ENCODE measurements at regions not wholly inside any gene's neighbourhood (a gene's known extent, or its start where the extent isn't known, plus 50 kb on each side); places are given as distances from the start of the nearest gene placed in this dataset.

DNA sequence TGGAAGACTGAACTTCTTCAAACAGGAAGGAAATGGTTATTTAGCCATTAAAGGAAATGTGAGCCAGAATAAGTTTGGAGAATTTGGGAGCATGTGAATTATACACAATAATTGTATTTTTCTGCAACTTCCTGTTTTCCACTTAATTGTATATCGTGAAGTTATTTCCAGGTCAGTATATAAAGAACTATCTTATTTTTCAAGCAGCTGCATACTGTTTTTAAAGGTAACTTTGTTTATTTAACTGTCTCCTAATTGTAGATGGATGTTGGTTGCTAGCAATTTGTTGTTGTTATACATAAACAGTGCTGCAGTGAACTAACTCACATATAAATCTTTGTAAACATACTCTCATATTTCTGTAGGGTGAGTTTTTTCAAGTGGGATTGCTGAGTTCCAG is 180.3 kb downstream of the HLX start:
- Histone ChIP-seq H3K9me3 (ENCODE audit: control insufficient read depth, insufficient read depth, low read length) (no peaks in the 10 kb centered on the region), H3K9ac (ENCODE audit: low read depth, low read length) (no peak overlapping the region), H3K4me3 (ENCODE audit: low read depth, low read length) (no peak overlapping the region), H3K27me3 (ENCODE audit: control insufficient read depth, insufficient read depth, low read length) (no peaks in the 10 kb centered on the region), H3K36me3 (ENCODE audit: control insufficient read depth, insufficient read depth, low read length) (no peaks in the 10 kb centered on the region), H3K4me1 (ENCODE audit: control insufficient read depth, insufficient read depth, low read length) (no peaks in the 10 kb centered on the region)

DNA sequence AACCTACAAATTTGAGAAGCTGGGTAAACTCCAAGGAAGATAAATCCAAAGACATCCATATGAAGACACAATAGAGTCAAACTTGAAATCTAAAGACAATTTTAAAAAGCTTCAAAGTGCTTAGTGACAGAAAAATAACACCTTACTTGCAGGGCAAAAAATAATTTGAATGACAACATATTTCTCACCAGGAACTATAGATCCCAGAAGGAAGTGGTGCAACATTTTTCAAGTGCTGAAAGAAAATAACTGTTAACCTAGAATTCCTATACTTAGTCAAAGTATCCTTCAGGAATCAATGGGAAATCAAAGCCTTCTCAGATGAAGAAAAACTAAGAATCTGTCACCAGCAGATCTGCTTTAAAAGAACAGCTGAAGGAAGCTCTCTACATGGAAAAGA is 184.4 kb downstream of the HLX start:
- Histone ChIP-seq H3K4me1 (ENCODE audit: control insufficient read depth, insufficient read depth, low read length) (no peaks in the 10 kb centered on the region), H3K9ac (ENCODE audit: low read depth, low read length) (no peak overlapping the region), H3K27me3 (ENCODE audit: control insufficient read depth, insufficient read depth, low read length) (no peaks in the 10 kb centered on the region), H3K9me3 (ENCODE audit: control insufficient read depth, insufficient read depth, low read length) (no peaks in the 10 kb centered on the region), H3K4me3 (ENCODE audit: low read depth, low read length) (no peak overlapping the region), H3K36me3 (ENCODE audit: control insufficient read depth, insufficient read depth, low read length) (no peaks in the 10 kb centered on the region)

- Histone ChIP-seq H3K27me3 (ENCODE audit: control insufficient read depth, insufficient read depth, low read length) (no peaks in the 10 kb centered on the region), H3K9me3 (ENCODE audit: control insufficient read depth, insufficient read depth, low read length) (no peaks in the 10 kb centered on the region), H3K4me3 (ENCODE audit: low read depth, low read length) (no peak overlapping the region), H3K4me1 (ENCODE audit: control insufficient read depth, insufficient read depth, low read length) (no peaks in the 10 kb centered on the region), H3K9ac (ENCODE audit: low read depth, low read length) (no peak overlapping the region), H3K36me3 (ENCODE audit: control insufficient read depth, insufficient read depth, low read length) (no peaks in the 10 kb centered on the region)
These were observed 187.2 kb downstream of the HLX start for GRCh38 chr1:221066351-221067001.

GRCh38 chr1:221067721-221068120 is 188.5 kb downstream of the HLX start:
- Histone ChIP-seq H3K9ac (ENCODE audit: low read depth, low read length) (no peak overlapping the region), H3K4me1 (ENCODE audit: control insufficient read depth, insufficient read depth, low read length) (no peaks in the 10 kb centered on the region), H3K36me3 (ENCODE audit: control insufficient read depth, insufficient read depth, low read length) (no peaks in the 10 kb centered on the region), H3K4me3 (ENCODE audit: low read depth, low read length) (no peak overlapping the region), H3K9me3 (ENCODE audit: control insufficient read depth, insufficient read depth, low read length) (no peaks in the 10 kb centered on the region), H3K27me3 (ENCODE audit: control insufficient read depth, insufficient read depth, low read length) (no peaks in the 10 kb centered on the region)

- H3K4me3 ChIP-seq (ENCODE audit: low read depth, low read length): no peak overlapping the region
- no peaks in the 10 kb centered on the region for H3K27me3 ChIP-seq (ENCODE audit: control insufficient read depth, insufficient read depth, low read length)
- no peaks in the 10 kb centered on the region for H3K36me3 ChIP-seq (ENCODE audit: control insufficient read depth, insufficient read depth, low read length)
- H3K4me1 ChIP-seq (ENCODE audit: control insufficient read depth, insufficient read depth, low read length): no peaks in the 10 kb centered on the region
- no peaks in the 10 kb centered on the region for H3K9me3 ChIP-seq (ENCODE audit: control insufficient read depth, insufficient read depth, low read length)
- no peak overlapping the region for H3K9ac ChIP-seq (ENCODE audit: low read depth, low read length)
These were observed 190.1 kb downstream of the HLX start for GRCh38 chr1:221069178-221069903.

DNA sequence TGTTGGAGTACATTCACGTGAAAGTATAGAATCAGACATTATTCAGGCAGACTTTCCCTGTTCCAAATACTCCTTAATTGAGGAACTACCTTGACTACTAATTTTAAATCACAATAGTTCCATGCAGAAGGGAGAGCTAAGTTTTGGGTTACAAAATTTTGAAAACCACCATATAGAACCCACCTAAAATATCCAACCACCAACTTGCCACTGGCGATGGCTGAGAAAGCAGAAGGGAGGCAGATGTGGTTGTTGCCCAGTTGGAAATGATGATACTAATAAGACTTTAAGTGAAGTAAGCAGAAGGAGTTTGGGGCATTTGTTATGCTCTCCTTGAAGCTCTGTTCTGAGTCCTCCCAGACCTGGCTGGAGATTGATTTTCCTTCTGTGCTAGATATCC is 190.7 kb downstream of the HLX start:
- Histone ChIP-seq H3K9me3 (ENCODE audit: control insufficient read depth, insufficient read depth, low read length) (no peaks in the 10 kb centered on the region), H3K4me1 (ENCODE audit: control insufficient read depth, insufficient read depth, low read length) (no peaks in the 10 kb centered on the region), H3K9ac (ENCODE audit: low read depth, low read length) (no peak overlapping the region), H3K27me3 (ENCODE audit: control insufficient read depth, insufficient read depth, low read length) (no peaks in the 10 kb centered on the region), H3K36me3 (ENCODE audit: control insufficient read depth, insufficient read depth, low read length) (no peaks in the 10 kb centered on the region), H3K4me3 (ENCODE audit: low read depth, low read length) (no peak overlapping the region)

- H3K9ac ChIP-seq (ENCODE audit: low read depth, low read length): no peak overlapping the region
- H3K27me3 ChIP-seq (ENCODE audit: control insufficient read depth, insufficient read depth, low read length): no peaks in the 10 kb centered on the region
- H3K9me3 ChIP-seq (ENCODE audit: control insufficient read depth, insufficient read depth, low read length): no peaks in the 10 kb centered on the region
- no peaks in the 10 kb centered on the region for H3K4me1 ChIP-seq (ENCODE audit: control insufficient read depth, insufficient read depth, low read length)
- no peaks in the 10 kb centered on the region for H3K36me3 ChIP-seq (ENCODE audit: control insufficient read depth, insufficient read depth, low read length)
- H3K4me3 ChIP-seq (ENCODE audit: low read depth, low read length): no peak overlapping the region
These were observed 192.5 kb downstream of the HLX start for GRCh38 chr1:221071777-221072176.

DNA sequence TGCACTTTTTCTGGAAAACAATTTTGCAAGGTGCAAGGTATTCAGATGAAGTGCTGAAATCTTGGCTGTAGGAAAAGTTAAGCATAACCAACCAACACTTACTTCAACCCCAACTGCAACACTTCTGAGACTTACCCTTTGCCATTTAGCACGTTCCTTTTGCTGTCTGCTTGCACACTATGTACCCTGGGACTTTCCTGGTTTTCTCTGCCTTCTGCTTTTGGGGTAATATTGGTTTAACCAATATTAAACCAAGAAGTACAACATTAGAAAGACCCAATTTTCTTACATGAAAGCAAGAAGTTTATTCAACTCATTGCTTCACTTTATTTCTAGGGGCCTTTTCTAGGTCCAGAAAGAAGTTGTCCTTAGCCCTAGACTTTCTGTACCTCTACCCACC is 193.0 kb downstream of the HLX start:
- H3K36me3 ChIP-seq (ENCODE audit: control insufficient read depth, insufficient read depth, low read length): no peaks in the 10 kb centered on the region
- H3K4me3 ChIP-seq (ENCODE audit: low read depth, low read length): no peak overlapping the region
- no peaks in the 10 kb centered on the region for H3K27me3 ChIP-seq (ENCODE audit: control insufficient read depth, insufficient read depth, low read length)

GRCh38 chr1:221074332-221074731 is 195.1 kb downstream of the HLX start:
- no peak overlapping the region for H3K9ac ChIP-seq (ENCODE audit: low read depth, low read length)
- no peaks in the 10 kb centered on the region for H3K36me3 ChIP-seq (ENCODE audit: control insufficient read depth, insufficient read depth, low read length)
- no peak overlapping the region for H3K4me3 ChIP-seq (ENCODE audit: low read depth, low read length)
- H3K4me1 ChIP-seq (ENCODE audit: control insufficient read depth, insufficient read depth, low read length): no peaks in the 10 kb centered on the region
- H3K9me3 ChIP-seq (ENCODE audit: control insufficient read depth, insufficient read depth, low read length): no peaks in the 10 kb centered on the region
- no peaks in the 10 kb centered on the region for H3K27me3 ChIP-seq (ENCODE audit: control insufficient read depth, insufficient read depth, low read length)

More for the DNA sequence above, 193.0 kb downstream of the HLX start:
- no peak overlapping the region for H3K9ac ChIP-seq (ENCODE audit: low read depth, low read length)
- H3K4me1 ChIP-seq (ENCODE audit: control insufficient read depth, insufficient read depth, low read length): no peaks in the 10 kb centered on the region
- no peaks in the 10 kb centered on the region for H3K9me3 ChIP-seq (ENCODE audit: control insufficient read depth, insufficient read depth, low read length)

- H3K36me3 ChIP-seq (ENCODE audit: control insufficient read depth, insufficient read depth, low read length): no peaks in the 10 kb centered on the region
- H3K4me1 ChIP-seq (ENCODE audit: control insufficient read depth, insufficient read depth, low read length): no peaks in the 10 kb centered on the region
- H3K9ac ChIP-seq (ENCODE audit: low read depth, low read length): no peak overlapping the region
- H3K9me3 ChIP-seq (ENCODE audit: control insufficient read depth, insufficient read depth, low read length): no peaks in the 10 kb centered on the region
- H3K4me3 ChIP-seq (ENCODE audit: low read depth, low read length): no peak overlapping the region
- H3K27me3 ChIP-seq (ENCODE audit: control insufficient read depth, insufficient read depth, low read length): no peaks in the 10 kb centered on the region
These were observed 196.7 kb downstream of the HLX start for GRCh38 chr1:221075911-221076310.

GRCh38 chr1:221076391-221076811 is 197.2 kb downstream of the HLX start:
- H3K36me3 ChIP-seq (ENCODE audit: control insufficient read depth, insufficient read depth, low read length): no peaks in the 10 kb centered on the region
- H3K27me3 ChIP-seq (ENCODE audit: control insufficient read depth, insufficient read depth, low read length): no peaks in the 10 kb centered on the region
- no peak overlapping the region for H3K4me3 ChIP-seq (ENCODE audit: low read depth, low read length)
- H3K9ac ChIP-seq (ENCODE audit: low read depth, low read length): no peak overlapping the region
- H3K9me3 ChIP-seq (ENCODE audit: control insufficient read depth, insufficient read depth, low read length): no peaks in the 10 kb centered on the region
- H3K4me1 ChIP-seq (ENCODE audit: control insufficient read depth, insufficient read depth, low read length): no peaks in the 10 kb centered on the region

- Histone ChIP-seq H3K27me3 (ENCODE audit: control insufficient read depth, insufficient read depth, low read length) (no peaks in the 10 kb centered on the region), H3K36me3 (ENCODE audit: control insufficient read depth, insufficient read depth, low read length) (no peaks in the 10 kb centered on the region), H3K9ac (ENCODE audit: low read depth, low read length) (no peak overlapping the region), H3K4me3 (ENCODE audit: low read depth, low read length) (no peak overlapping the region), H3K4me1 (ENCODE audit: control insufficient read depth, insufficient read depth, low read length) (no peaks in the 10 kb centered on the region), H3K9me3 (ENCODE audit: control insufficient read depth, insufficient read depth, low read length) (no peaks in the 10 kb centered on the region)
These were observed 199.2 kb downstream of the HLX start for GRCh38 chr1:221078260-221078965.
